ENCODE measurements at regions not wholly inside any gene's neighbourhood (a gene's known extent, or its start where the extent isn't known, plus 50 kb on each side); places are given as distances from the start of the nearest gene placed in this dataset.

- Histone ChIP-seq H3K9me3 (ENCODE audit: insufficient read depth, low read length, severe bottlenecking) (no peaks in the 10 kb centered on the region), H4K20me1 (ENCODE audit: insufficient read depth, low read length) (no peaks in the 10 kb centered on the region), H3K27me3 (ENCODE audit: insufficient read depth, low read length, poor library complexity) (no peaks in the 10 kb centered on the region), H3K79me2 (ENCODE audit: insufficient read depth, low read length) (no peaks in the 10 kb centered on the region), H3K9ac (ENCODE audit: low read depth, low read length) (no peak overlapping the region), H3K4me1 (ENCODE audit: insufficient read depth, low read length) (no peaks in the 10 kb centered on the region), H3K4me3 (ENCODE audit: low read depth in 1 of 2, low read length in 2 of 2) (no peak overlapping the region), H3K27ac (ENCODE audit: low read length) (no peak overlapping the region), H2AFZ (ENCODE audit: low read depth, low read length) (no peak overlapping the region), H3K36me3 (ENCODE audit: insufficient read depth, low read length) (no peaks in the 10 kb centered on the region), H3K4me2 (ENCODE audit: insufficient read depth, low read length) (no peak overlapping the region)
- ATAC-seq (ENCODE audit: insufficient read depth, low read depth) (no peak), DNase-seq (no peak)
- TF ChIP-seq CTCF (IDR thresholded peaks at IDR 0.05; ENCODE audit: borderline replicate concordance, extremely low read depth, low read length, poor library complexity, severe bottlenecking) (no peak), EZH2 (IDR thresholded peaks at IDR 0.05; ENCODE audit: borderline replicate concordance, low read depth, low read length, severe bottlenecking) (no peak)
Observed at GRCh38 chr2:11967946-11968465, 221.6 kb downstream of the LPIN1 start.

GRCh38 chr2:11968521-11968920 lies 222.1 kb downstream of the LPIN1 start:
- no peaks in the 10 kb centered on the region for H3K9me3 ChIP-seq (ENCODE audit: insufficient read depth, low read length, severe bottlenecking)
- H3K79me2 ChIP-seq (ENCODE audit: insufficient read depth, low read length): no peaks in the 10 kb centered on the region
- no peak overlapping the region for H3K9ac ChIP-seq (ENCODE audit: low read depth, low read length)
- no peak overlapping the region for H2AFZ ChIP-seq (ENCODE audit: low read depth, low read length)
- no peaks in the 10 kb centered on the region for H4K20me1 ChIP-seq (ENCODE audit: insufficient read depth, low read length)
- no peaks in the 10 kb centered on the region for H3K36me3 ChIP-seq (ENCODE audit: insufficient read depth, low read length)
- H3K4me1 ChIP-seq (ENCODE audit: insufficient read depth, low read length): no peaks in the 10 kb centered on the region
- no peak overlapping the region for H3K4me3 ChIP-seq (ENCODE audit: low read depth in 1 of 2, low read length in 2 of 2)
- no peak overlapping the region for H3K4me2 ChIP-seq (ENCODE audit: insufficient read depth, low read length)
- TF ChIP-seq EZH2 (IDR thresholded peaks at IDR 0.05; ENCODE audit: borderline replicate concordance, low read depth, low read length, severe bottlenecking): no peak
- no peak for TF ChIP-seq CTCF (IDR thresholded peaks at IDR 0.05; ENCODE audit: borderline replicate concordance, extremely low read depth, low read length, poor library complexity, severe bottlenecking)
- no peak overlapping the region for H3K27ac ChIP-seq (ENCODE audit: low read length)
- ATAC-seq (ENCODE audit: insufficient read depth, low read depth) (no peak), DNase-seq (no peak)
- H3K27me3 ChIP-seq (ENCODE audit: insufficient read depth, low read length, poor library complexity): no peaks in the 10 kb centered on the region

- no peak overlapping the region for H2AFZ ChIP-seq (ENCODE audit: low read depth, low read length)
- no peak overlapping the region for H3K4me3 ChIP-seq (ENCODE audit: low read depth in 1 of 2, low read length in 2 of 2)
- H3K27ac ChIP-seq (ENCODE audit: low read length): no peak overlapping the region
- DNase-seq (no peak), ATAC-seq (ENCODE audit: insufficient read depth, low read depth) (no peak)
- TF ChIP-seq EZH2 (IDR thresholded peaks at IDR 0.05; ENCODE audit: borderline replicate concordance, low read depth, low read length, severe bottlenecking) (no peak), CTCF (IDR thresholded peaks at IDR 0.05; ENCODE audit: borderline replicate concordance, extremely low read depth, low read length, poor library complexity, severe bottlenecking) (no peak)
- no peak overlapping the region for H3K9ac ChIP-seq (ENCODE audit: low read depth, low read length)
- H3K9me3 ChIP-seq (ENCODE audit: insufficient read depth, low read length, severe bottlenecking): peaks cover 4% of the 10 kb centered on the region
- H3K36me3 ChIP-seq (ENCODE audit: insufficient read depth, low read length): no peaks in the 10 kb centered on the region
- no peak overlapping the region for H3K4me2 ChIP-seq (ENCODE audit: insufficient read depth, low read length)
- H3K79me2 ChIP-seq (ENCODE audit: insufficient read depth, low read length): no peaks in the 10 kb centered on the region
- no peaks in the 10 kb centered on the region for H3K27me3 ChIP-seq (ENCODE audit: insufficient read depth, low read length, poor library complexity)
- H3K4me1 ChIP-seq (ENCODE audit: insufficient read depth, low read length): no peaks in the 10 kb centered on the region
- no peaks in the 10 kb centered on the region for H4K20me1 ChIP-seq (ENCODE audit: insufficient read depth, low read length)
Observed at GRCh38 chr2:11969774-11970173, 223.3 kb downstream of the LPIN1 start.

GRCh38 chr2:11974573-11974972 lies 228.1 kb downstream of the LPIN1 start:
- Histone ChIP-seq H2AFZ (ENCODE audit: low read depth, low read length) (no peak overlapping the region), H4K20me1 (ENCODE audit: insufficient read depth, low read length) (no peaks in the 10 kb centered on the region), H3K9me3 (ENCODE audit: insufficient read depth, low read length, severe bottlenecking) (peaks cover 11% of the 10 kb centered on the region), H3K27ac (ENCODE audit: low read length) (no peak overlapping the region), H3K9ac (ENCODE audit: low read depth, low read length) (no peak overlapping the region), H3K4me3 (ENCODE audit: low read depth in 1 of 2, low read length in 2 of 2) (no peak overlapping the region), H3K4me1 (ENCODE audit: insufficient read depth, low read length) (no peaks in the 10 kb centered on the region), H3K27me3 (ENCODE audit: insufficient read depth, low read length, poor library complexity) (no peaks in the 10 kb centered on the region), H3K36me3 (ENCODE audit: insufficient read depth, low read length) (no peaks in the 10 kb centered on the region), H3K4me2 (ENCODE audit: insufficient read depth, low read length) (no peak overlapping the region), H3K79me2 (ENCODE audit: insufficient read depth, low read length) (no peaks in the 10 kb centered on the region)
- no peak for DNase-seq
- ATAC-seq (ENCODE audit: insufficient read depth, low read depth): no peak
- TF ChIP-seq CTCF (IDR thresholded peaks at IDR 0.05; ENCODE audit: borderline replicate concordance, extremely low read depth, low read length, poor library complexity, severe bottlenecking) (no peak), EZH2 (IDR thresholded peaks at IDR 0.05; ENCODE audit: borderline replicate concordance, low read depth, low read length, severe bottlenecking) (no peak)
